Myocyte (in vitro differentiated cells): ENCODE measurements at regions not wholly inside any gene's neighbourhood (a gene's known extent, or its start where the extent isn't known, plus 50 kb on each side); places are given as distances from the start of the nearest gene placed in this dataset.

Source experiments
- DNase-seq: peaks from one replicate; pipeline ENCODE4 v3.0.0-alpha.2; 2012; ENCODE audit warnings: low read depth

- DNase-seq = no peak
These were observed 487.8 kb downstream of the GALR1 start for GRCh38 chr18:77737405-77737804.

DNA sequence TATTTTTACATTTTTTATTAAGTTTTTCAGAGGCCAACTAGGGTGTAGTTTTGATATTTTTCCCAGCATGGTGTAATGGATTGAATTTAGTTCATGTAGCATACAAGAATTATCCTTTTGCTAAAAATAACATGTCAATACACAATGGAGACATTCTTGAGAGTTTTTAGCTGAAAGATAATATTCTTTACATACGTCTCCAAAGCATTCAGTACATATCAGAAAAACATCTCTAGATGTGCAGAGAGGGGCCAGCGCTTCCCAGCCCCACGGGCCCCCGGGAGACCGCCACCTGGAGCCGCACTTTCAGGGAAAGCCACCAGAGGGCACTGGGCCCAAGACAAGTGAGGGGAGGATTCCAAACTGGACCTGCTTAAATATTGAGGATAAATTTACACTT, 499.4 kb downstream of the GALR1 start:
- no peak for DNase-seq

GRCh38 chr18:77750006-77750405, 500.4 kb downstream of the GALR1 start:
- no peak for DNase-seq

GRCh38 chr18:77754475-77755044, 504.9 kb downstream of the GALR1 start:
- DNase-seq = no peak

GRCh38 chr18:77755187-77755586, 505.5 kb downstream of the GALR1 start:
- no peak for DNase-seq

DNA sequence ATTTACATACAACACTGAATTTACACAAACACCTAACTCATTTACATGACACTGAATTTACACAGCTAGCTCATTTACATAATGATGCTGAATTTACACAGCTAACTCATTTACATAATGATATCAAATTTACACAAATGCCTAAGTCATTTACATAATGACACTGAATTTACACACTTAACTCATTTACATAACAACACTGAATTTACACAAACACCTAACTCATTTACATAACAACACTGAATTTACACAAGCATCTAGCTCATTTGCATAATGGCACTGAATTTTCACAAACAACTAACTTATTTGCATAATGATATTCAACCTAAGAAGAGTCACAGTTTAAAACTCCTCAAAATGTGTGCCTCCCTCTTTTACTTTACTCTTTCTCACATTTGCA, 511.7 kb downstream of the GALR1 start:
- DNase-seq = no peak

GRCh38 chr18:77762014-77762413, 512.4 kb downstream of the GALR1 start:
- DNase-seq = no peak

DNA sequence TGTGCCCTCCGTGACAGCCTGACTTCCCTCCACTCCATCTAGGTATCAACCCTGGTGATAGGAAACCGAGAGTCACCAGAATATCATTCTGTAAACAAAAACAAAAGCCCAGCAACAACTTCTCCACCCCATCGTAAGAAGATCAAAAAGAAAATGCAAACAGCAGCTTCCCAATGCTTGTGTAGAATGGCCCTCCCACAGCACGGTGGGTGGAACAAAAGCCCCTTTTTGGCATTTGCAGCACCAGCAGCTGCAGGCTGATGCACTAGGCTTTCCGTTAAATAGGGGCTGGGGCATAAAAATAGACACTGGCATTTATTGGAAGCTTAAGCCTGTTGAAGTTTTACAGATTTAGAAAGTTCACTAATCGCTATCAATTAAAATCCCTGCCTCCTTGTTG, 513.0 kb downstream of the GALR1 start:
- DNase-seq = no peak

GRCh38 chr18:77763530-77764145, 514.0 kb downstream of the GALR1 start:
- no peak for DNase-seq

DNA sequence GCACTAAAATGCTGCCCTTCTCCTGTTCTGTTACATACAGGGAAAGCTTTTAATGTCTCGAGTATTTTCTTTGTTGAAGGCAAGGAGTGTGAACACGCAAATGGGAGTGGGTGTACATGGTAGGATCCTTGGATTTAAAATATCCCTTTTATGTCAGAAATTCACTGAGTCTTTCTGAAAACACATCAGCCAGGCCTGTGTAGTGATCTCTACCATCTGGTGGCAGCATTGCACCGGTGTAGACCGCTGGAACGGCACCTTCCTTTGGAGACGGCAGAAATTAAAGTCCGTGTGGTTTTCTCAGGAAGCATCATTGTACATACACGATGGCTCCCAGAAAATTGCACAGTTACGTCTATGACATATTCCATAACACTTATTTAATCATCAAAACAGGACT, 515.8 kb downstream of the GALR1 start:
- no peak for DNase-seq

DNA sequence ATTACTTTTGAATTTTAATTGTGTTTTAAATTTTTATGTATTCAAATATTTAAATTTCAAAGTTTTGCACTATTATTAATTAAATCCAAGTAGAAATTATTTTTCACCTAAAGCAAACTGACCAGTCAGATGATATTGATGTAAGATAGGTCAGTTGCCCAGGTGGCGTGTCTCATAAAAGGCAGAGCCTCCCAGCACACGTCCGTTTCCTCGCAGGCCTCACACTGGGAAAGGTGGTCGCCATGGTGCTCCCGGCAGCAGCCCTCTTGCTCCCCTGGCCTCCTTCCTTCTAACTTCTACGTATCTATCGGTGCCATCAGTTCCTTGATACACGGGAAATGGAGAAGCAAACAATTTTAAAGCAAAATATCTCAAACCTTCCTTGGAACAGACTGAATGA, 516.8 kb downstream of the GALR1 start:
- no peak for DNase-seq

DNA sequence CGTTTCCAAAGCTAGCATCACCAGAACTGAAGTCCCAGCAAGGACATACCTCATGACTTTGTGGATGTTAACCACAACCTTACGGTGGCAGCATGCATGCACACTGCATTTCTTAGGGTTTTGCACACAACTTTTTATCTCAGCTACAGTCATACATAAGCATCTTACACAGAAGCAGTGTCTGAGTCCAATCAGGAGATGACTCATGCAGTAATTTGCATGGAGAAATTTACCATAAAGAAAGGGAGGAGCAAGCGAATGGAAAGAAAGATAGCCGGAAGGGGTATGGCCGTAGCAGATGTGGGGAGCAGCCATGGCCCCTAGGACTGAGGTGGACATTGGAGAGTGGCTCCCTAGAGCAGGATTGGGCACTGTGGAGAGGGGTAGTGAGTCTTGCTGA, 522.5 kb downstream of the GALR1 start:
- no peak for DNase-seq

- no peak for DNase-seq
These were observed 526.5 kb downstream of the GALR1 start for GRCh38 chr18:77776104-77776503.

DNA sequence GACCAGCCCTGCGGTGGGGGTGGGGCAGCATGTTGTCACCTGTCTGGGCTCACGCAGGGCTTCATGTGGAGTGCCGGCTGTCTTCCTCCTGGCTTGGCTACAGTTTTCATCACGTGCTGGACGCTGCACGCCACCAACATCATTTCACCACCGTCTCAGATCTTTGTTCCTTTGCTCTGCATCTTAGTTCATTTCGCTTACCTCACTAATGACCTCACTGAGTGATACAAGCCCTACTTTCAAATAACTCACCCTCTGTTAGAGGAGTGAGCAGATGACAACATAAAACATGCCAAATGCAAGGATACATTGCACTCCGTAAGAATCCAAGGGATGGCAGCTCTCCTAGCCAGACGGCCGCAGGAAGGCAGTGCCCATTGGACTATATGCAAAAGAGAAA, 527.5 kb downstream of the GALR1 start:
- no peak for DNase-seq

GRCh38 chr18:77784759-77785379, 535.2 kb downstream of the GALR1 start:
- DNase-seq = no peak

DNA sequence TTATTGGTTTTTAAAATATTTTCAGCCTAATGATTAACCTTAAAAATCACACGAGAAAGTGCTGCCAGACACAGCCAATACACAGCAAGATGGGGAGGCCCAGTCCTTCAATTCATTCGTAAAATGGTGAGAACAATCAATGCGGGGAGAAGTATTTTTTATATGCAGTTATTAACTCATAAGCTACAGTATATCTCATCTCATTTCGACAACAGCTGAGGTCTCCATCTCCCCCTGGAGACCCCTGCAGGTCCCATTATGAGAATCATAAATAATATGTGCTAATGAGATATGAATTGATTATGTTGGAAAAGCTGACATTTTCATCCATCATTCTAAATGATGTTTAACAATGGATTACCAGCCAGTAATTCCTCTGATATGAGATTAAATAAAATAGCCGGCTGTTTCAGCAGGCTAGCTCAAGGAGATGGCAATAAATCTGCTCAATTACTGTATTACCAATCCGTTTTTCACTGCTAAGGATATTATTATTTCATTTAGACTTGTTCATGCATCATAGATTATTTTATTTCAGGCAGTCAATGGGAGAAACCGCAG, 535.8 kb downstream of the GALR1 start:
- no peak for DNase-seq

- DNase-seq = no peak
These were observed 553.4 kb downstream of the GALR1 start for GRCh38 chr18:77803024-77803423.

- DNase-seq = no peak
These were observed 554.7 kb downstream of the GALR1 start for GRCh38 chr18:77804382-77804781.

GRCh38 chr18:77807650-77808049, 558.0 kb downstream of the GALR1 start:
- no peak for DNase-seq

DNA sequence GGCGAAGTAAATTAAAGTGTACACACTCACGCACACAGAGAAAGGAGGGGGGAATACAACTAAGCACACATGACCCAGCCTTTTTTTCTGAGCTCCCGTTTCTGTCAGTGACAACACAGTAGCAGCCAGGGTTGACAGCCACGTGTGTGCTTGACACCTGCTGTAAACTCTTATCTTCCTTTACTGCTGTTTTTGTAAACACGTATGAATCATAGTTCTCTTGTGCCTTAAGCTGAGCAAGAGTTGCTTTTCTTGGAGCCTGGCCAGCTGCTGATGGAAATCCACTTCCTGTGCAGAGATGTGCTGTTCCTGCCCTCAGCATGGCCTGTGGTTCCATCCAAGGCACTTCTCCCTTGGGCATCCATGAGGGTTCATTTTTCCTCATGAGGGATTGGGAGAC, 561.9 kb downstream of the GALR1 start:
- no peak for DNase-seq

- no peak for DNase-seq
These were observed 566.2 kb downstream of the GALR1 start for GRCh38 chr18:77815666-77816338.

DNA sequence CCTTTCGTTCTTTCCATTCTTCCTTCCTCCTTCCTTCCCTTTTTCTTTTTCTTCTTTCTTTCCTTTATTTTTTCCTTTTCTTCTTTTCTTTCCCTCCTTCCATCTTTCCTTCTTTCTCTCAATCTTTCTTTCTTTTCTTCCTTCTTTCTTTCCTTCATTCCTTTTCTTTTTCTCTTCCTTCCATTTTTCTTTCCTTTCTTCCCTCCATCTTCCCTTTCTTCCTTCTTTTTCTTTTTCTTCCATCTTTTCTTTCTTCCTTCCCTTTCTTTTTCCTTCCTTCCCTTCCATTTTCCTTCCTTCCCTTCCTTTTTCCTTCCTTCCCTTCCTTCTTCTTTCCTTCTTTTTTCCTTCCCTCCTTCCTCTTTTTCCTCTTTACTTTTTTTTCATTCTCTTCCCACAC, 568.7 kb downstream of the GALR1 start:
- DNase-seq = no peak
